ENCODE measurements at regions not wholly inside any gene's neighbourhood (a gene's known extent, or its start where the extent isn't known, plus 50 kb on each side); places are given as distances from the start of the nearest gene placed in this dataset.
"Not testable (repeated sequence)": the region's sequence is repeated elsewhere in the genome, so short reads cannot be mapped to it uniquely, and the experiment has no call there.

GRCh38 chr1:120232834-120233660 is 56.7 kb upstream of the SEC22B start:
- not testable (repeated sequence) for DNase-seq

DNA sequence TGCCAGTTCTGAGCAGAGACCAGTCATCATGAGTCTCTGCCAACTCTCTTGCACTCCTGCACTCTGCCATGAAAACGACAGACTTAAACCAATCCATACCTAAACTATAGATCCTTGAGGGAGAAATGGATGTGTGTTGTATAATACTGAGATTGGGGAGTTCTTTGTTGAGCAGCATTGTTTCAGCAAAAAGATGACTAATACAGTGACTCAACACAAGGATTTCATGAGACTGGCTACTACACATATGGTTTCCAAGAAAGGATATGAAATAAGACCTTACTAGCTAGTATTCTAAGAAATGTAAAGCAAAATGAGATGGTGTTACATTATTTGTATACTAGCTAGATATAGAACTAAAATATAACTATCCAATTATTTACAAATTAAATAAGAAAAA is 53.5 kb upstream of the SEC22B start:
- not testable (repeated sequence) for DNase-seq
